ENCODE measurements at regions not wholly inside any gene's neighbourhood (a gene's known extent, or its start where the extent isn't known, plus 50 kb on each side); places are given as distances from the start of the nearest gene placed in this dataset.

DNA sequence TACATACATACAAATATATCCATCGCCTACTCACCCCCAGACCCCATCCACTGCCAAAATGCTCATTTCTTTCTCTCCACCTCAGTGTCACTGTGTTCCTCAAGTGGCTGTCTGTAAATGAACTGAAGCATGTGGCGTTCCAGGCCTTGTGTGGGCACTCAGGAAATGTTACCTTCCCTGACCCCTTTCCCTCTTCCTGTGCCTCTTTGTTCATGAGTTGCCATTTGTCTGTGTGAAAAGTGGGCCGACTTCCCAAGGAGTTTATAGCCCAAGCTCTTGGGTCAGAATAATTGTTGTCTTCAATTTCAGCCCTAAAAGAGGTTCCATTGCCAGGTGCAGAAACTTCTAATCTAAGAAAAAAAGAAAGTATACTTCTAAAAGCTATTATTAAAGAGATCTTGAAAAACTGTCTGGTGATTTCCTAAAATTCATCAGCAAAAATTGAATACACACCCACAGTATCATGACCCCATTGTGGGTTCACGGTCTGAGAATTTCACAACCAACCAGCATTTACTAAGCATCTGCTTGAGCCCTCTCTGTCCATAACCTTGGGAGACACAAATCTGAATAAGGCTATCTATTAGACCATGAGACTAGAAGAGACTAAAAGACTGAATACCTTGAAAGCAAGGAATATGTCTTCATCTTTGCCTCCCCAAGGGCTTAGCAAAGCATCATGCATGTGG lies 201.4 kb upstream of the EEA1 start:
- no peak for TF ChIP-seq EZH2phosphoT487 (conservative IDR thresholded peaks at IDR 0.05; ENCODE audit: low read length)
- TF ChIP-seq, protein P1, sequence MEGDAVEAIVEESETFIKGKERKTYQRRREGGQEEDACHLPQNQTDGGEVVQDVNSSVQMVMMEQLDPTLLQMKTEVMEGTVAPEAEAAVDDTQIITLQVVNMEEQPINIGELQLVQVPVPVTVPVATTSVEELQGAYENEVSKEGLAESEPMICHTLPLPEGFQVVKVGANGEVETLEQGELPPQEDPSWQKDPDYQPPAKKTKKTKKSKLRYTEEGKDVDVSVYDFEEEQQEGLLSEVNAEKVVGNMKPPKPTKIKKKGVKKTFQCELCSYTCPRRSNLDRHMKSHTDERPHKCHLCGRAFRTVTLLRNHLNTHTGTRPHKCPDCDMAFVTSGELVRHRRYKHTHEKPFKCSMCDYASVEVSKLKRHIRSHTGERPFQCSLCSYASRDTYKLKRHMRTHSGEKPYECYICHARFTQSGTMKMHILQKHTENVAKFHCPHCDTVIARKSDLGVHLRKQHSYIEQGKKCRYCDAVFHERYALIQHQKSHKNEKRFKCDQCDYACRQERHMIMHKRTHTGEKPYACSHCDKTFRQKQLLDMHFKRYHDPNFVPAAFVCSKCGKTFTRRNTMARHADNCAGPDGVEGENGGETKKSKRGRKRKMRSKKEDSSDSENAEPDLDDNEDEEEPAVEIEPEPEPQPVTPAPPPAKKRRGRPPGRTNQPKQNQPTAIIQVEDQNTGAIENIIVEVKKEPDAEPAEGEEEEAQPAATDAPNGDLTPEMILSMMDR (IDR thresholded peaks at IDR 0.05; ENCODE audit: insufficient read depth, low read length, poor library complexity, severe bottlenecking), result no peak

All from SU-DHL-6 (cell line).